SU-DHL-6 (cell line): ENCODE measurements at regions not wholly inside any gene's neighbourhood (a gene's known extent, or its start where the extent isn't known, plus 50 kb on each side); places are given as distances from the start of the nearest gene placed in this dataset.

Experiments used
- H2AFZ ChIP-seq: fragments of 200-600 bp; sonication (generic); 2 replicates; pipeline ENCODE4 v1.6.1; 2014; ENCODE audit warnings: low read depth, mild to moderate bottlenecking, moderate library complexity, mixed read lengths, antibody characterized with exemption, low read length; ENCODE audit not compliant: severe bottlenecking
- H3F3A ChIP-seq: fragments of 200-600 bp; shearing (Covaris generic); 2 replicates; pipeline ENCODE4 v1.6.0; 2016; ENCODE audit warnings: antibody characterized with exemption, mild to moderate bottlenecking; ENCODE audit not compliant: insufficient read depth
- H3K27ac ChIP-seq: fragments of 200-600 bp; sonication (generic); 2 replicates; pipeline ENCODE4 v1.5.1; 2016; ENCODE audit warnings: low read depth, mild to moderate bottlenecking, low read length, moderate library complexity, mixed read lengths
- H3K27me3 ChIP-seq: fragments of 200-600 bp; sonication (generic), shearing (Covaris generic); 2 replicates; pipeline ENCODE4 v1.6.0; 2014; ENCODE audit warnings: mild to moderate bottlenecking, low read length
- H3K36me3 ChIP-seq: fragments of 200-600 bp; sonication (generic); 2 replicates; pipeline ENCODE4 v1.6.1; 2014; ENCODE audit warnings: mild to moderate bottlenecking, low read length, mixed read lengths
- H3K4me2 ChIP-seq: fragments of 300-600, 200-600 bp; shearing (Covaris generic), sonication (generic); 2 replicates; pipeline ENCODE4 v1.6.0; 2014; ENCODE audit warnings: low read length, low read depth, mild to moderate bottlenecking; ENCODE audit not compliant: poor library complexity, severe bottlenecking
- H3K4me3 ChIP-seq: fragments of 200-600 bp; sonication (generic); 2 replicates; pipeline ENCODE4 v1.5.1; 2014; ENCODE audit warnings: antibody characterized with exemption, low read length, mild to moderate bottlenecking, mixed read lengths; ENCODE audit not compliant: insufficient read depth, poor library complexity, severe bottlenecking
- H3K79me2 ChIP-seq: fragments of 200-600 bp; sonication (generic); 2 replicates; pipeline ENCODE4 v1.6.1; 2014; ENCODE audit warnings: mild to moderate bottlenecking, low read length, moderate library complexity; ENCODE audit not compliant: insufficient read depth
- H3K9ac ChIP-seq: fragments of 200-600 bp; sonication (generic); 2 replicates; pipeline ENCODE4 v1.7.0; 2014; ENCODE audit warnings: mild to moderate bottlenecking, low read length
- H3K9me2 ChIP-seq: fragments of 200-600 bp; sonication (generic); replicated peaks from 2 replicates; pipeline ENCODE4 v1.6.1; 2014; ENCODE audit warnings: low read length; ENCODE audit not compliant: insufficient read depth
- H3K9me3 ChIP-seq: fragments of 200-600 bp; sonication (generic); 2 replicates; pipeline ENCODE4 v1.6.1; 2014; ENCODE audit warnings: low read length, mixed read lengths; ENCODE audit not compliant: insufficient read depth
- H4K20me1 ChIP-seq: fragments of 200-600 bp; sonication (generic); 2 replicates; pipeline ENCODE4 v1.6.1; 2014; ENCODE audit warnings: low read depth, mild to moderate bottlenecking, antibody characterized with exemption, low read length, moderate library complexity, mixed read lengths
- EZH2phosphoT487 ChIP-seq: fragments of 200-600 bp; sonication (generic), shearing (Covaris generic); conservative IDR thresholded peaks from 2 replicates; pipeline ENCODE4 v1.6.1; 2018; ENCODE audit warnings: mild to moderate bottlenecking, antibody characterized with exemption, low read length, moderate library complexity, mixed read lengths
- TF ChIP-seq, protein P1 (sequence below): fragments of 200-600 bp; sonication (generic); IDR thresholded peaks from one replicate; pipeline ENCODE4 v1.5.1; 2017; ENCODE audit warnings: antibody characterized with exemption, mild to moderate bottlenecking, low read length, moderate library complexity; ENCODE audit not compliant: insufficient read depth, poor library complexity, severe bottlenecking

GRCh38 chr2:8462280-8462679, 219.6 kb upstream of the ID2 start:
- TF ChIP-seq EZH2phosphoT487 = no peak
- TF ChIP-seq, protein P1, sequence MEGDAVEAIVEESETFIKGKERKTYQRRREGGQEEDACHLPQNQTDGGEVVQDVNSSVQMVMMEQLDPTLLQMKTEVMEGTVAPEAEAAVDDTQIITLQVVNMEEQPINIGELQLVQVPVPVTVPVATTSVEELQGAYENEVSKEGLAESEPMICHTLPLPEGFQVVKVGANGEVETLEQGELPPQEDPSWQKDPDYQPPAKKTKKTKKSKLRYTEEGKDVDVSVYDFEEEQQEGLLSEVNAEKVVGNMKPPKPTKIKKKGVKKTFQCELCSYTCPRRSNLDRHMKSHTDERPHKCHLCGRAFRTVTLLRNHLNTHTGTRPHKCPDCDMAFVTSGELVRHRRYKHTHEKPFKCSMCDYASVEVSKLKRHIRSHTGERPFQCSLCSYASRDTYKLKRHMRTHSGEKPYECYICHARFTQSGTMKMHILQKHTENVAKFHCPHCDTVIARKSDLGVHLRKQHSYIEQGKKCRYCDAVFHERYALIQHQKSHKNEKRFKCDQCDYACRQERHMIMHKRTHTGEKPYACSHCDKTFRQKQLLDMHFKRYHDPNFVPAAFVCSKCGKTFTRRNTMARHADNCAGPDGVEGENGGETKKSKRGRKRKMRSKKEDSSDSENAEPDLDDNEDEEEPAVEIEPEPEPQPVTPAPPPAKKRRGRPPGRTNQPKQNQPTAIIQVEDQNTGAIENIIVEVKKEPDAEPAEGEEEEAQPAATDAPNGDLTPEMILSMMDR = no peak
- Histone ChIP-seq H3K9ac (no peak overlapping the region), H4K20me1 (no peaks in the 10 kb centered on the region), H2AFZ (no peak overlapping the region), H3K4me2 (no peak overlapping the region), H3K27ac (no peak overlapping the region), H3F3A (no peaks in the 10 kb centered on the region), H3K4me3 (no peak overlapping the region), H3K36me3 (no peaks in the 10 kb centered on the region), H3K27me3 (no peaks in the 10 kb centered on the region), H3K79me2 (no peaks in the 10 kb centered on the region), H3K9me3 (no peaks in the 10 kb centered on the region), H3K9me2 (no peaks in the 10 kb centered on the region)

DNA sequence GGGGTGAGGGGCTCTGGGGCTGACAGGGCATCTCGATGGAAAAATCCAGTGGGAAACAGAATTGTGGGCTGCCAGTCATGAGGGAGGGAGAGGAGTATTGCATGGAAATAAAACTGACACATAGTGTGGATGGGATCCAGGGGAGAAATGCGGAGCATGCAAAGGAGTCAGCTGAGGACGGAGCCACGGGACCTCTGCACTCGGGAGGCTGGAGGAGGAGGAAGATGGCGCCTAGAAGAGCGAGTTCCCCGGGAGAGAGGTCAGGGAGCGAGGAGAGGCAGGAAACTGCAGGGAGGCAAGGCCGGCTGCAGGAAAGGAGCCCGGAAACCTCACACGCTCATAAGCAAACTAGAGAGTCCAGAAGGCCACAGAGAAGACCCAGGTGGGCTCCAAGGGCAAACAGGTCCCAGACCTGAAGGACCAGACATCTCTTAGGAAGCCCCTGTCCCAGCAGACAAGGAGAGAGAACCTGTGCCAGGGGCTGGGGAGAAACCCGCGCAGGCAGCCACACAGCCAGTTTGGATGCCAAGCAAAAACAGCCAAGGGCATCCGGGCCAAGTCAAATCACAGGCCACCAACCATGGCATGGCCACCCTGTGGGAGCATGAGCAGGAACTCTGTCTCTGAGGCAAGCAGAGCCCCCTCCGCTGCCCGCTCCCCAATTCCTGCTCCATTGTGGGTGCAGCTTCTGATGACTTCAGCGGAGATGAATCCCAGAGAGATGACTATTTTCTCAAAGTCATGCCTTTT, 218.8 kb upstream of the ID2 start:
- H3K9ac ChIP-seq = no peak overlapping the region
- no peaks in the 10 kb centered on the region for H3K9me2 ChIP-seq
- no peaks in the 10 kb centered on the region for H4K20me1 ChIP-seq
- no peaks in the 10 kb centered on the region for H3F3A ChIP-seq
- H3K4me2 ChIP-seq = no peak overlapping the region
- H3K36me3 ChIP-seq = no peaks in the 10 kb centered on the region
- no peaks in the 10 kb centered on the region for H3K79me2 ChIP-seq
- no peaks in the 10 kb centered on the region for H3K9me3 ChIP-seq
- no peak overlapping the region for H3K27ac ChIP-seq
- no peak overlapping the region for H2AFZ ChIP-seq
- no peak overlapping the region for H3K4me3 ChIP-seq
- TF ChIP-seq, protein P1 = no peak
- no peak for TF ChIP-seq EZH2phosphoT487
- no peaks in the 10 kb centered on the region for H3K27me3 ChIP-seq

DNA sequence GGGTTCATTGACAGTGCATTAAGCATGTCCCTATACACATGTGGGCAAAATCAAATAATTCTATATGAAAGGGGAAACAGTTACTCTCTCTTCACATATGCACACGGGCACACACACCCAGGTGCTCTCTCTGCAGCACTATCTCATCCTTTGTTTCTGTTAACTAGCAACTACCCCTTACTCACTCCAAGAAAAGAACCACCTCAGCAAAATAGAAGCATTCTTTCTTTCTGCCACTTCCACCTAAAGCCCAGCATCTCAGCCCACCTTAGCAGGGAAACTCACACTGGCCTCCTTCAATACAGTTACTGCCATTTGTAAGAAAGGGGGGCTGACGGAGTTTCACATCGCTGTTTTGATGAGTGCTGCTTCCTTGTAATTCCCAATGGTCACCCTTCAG, 216.3 kb upstream of the ID2 start:
- TF ChIP-seq, protein P1 = no peak
- no peak for TF ChIP-seq EZH2phosphoT487
- no peaks in the 10 kb centered on the region for H3K36me3 ChIP-seq
- no peak overlapping the region for H3K27ac ChIP-seq
- H3K27me3 ChIP-seq = no peaks in the 10 kb centered on the region
- no peak overlapping the region for H2AFZ ChIP-seq
- H3F3A ChIP-seq = no peaks in the 10 kb centered on the region
- no peak overlapping the region for H3K9ac ChIP-seq
- H3K79me2 ChIP-seq = no peaks in the 10 kb centered on the region
- H3K4me2 ChIP-seq = no peak overlapping the region
- H4K20me1 ChIP-seq = no peaks in the 10 kb centered on the region
- no peak overlapping the region for H3K4me3 ChIP-seq
- H3K9me3 ChIP-seq = no peaks in the 10 kb centered on the region
- H3K9me2 ChIP-seq = no peaks in the 10 kb centered on the region
